ENCODE measurements at regions not wholly inside any gene's neighbourhood (a gene's known extent, or its start where the extent isn't known, plus 50 kb on each side); places are given as distances from the start of the nearest gene placed in this dataset.

DNA sequence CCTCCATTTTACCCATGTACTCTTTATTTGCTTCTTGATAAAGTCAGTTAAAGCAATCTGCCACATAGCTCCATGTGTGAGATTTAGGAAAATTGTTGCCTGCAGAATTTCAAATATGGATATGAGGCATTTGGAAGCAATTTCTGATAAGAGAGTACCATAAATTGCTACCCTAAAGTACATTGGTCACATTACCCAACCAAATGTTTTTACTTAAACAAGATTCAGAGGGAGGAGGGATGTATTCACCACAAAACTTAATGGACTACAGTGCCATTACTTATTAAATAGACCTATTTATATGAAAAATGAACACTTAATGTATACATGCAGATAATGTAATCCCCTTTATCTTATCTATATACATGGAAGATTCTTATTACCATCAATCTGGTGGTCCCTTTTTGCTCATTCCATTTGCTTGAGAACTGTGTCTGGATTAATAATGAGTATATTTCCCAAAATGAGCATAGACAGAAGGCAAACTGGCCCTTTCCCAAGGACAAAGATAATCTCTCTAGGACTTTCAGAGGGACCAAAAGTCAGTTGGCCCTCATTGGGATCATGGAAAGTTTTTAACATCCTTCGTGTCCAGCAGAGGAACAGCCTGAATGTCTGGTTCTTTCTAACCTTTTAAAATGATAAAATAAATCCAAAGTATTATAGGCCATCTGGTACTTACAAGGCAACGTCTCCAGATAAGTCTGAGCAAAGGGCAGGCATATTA lies 526.4 kb downstream of the CBLN4 start:
- TF ChIP-seq CTCF (conservative IDR thresholded peaks at IDR 0.05; ENCODE audit: low read depth, low read length): no peak

DNA sequence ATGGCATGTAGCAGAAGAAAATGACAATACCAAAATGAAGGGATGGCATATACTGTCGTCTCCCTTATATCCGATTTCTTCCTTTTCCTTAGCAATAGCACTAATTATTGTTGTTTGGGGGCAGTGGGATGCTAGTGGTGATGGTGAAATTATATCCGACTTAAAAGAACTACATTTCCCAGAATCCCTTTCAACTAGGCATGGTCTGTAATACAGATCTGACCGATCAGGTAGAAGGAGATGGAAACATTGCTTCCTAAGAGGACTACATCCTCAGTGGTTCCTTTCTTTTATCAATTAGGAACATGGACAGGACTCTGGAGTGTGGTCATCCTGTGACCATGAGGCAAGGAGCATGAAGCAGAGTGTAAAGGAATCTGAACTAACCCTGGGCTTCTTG lies 532.6 kb downstream of the CBLN4 start:
- no peak for DNase-seq (ENCODE audit: low read depth)
- no peak for TF ChIP-seq CTCF (conservative IDR thresholded peaks at IDR 0.05; ENCODE audit: low read depth, low read length)
- H3K4me3 ChIP-seq (ENCODE audit: low read depth, low read length): no peak overlapping the region

More for the DNA sequence above, 526.4 kb downstream of the CBLN4 start:
- DNase-seq (ENCODE audit: low read depth): no peak
- H3K4me3 ChIP-seq (ENCODE audit: low read depth, low read length): no peak overlapping the region

DNA sequence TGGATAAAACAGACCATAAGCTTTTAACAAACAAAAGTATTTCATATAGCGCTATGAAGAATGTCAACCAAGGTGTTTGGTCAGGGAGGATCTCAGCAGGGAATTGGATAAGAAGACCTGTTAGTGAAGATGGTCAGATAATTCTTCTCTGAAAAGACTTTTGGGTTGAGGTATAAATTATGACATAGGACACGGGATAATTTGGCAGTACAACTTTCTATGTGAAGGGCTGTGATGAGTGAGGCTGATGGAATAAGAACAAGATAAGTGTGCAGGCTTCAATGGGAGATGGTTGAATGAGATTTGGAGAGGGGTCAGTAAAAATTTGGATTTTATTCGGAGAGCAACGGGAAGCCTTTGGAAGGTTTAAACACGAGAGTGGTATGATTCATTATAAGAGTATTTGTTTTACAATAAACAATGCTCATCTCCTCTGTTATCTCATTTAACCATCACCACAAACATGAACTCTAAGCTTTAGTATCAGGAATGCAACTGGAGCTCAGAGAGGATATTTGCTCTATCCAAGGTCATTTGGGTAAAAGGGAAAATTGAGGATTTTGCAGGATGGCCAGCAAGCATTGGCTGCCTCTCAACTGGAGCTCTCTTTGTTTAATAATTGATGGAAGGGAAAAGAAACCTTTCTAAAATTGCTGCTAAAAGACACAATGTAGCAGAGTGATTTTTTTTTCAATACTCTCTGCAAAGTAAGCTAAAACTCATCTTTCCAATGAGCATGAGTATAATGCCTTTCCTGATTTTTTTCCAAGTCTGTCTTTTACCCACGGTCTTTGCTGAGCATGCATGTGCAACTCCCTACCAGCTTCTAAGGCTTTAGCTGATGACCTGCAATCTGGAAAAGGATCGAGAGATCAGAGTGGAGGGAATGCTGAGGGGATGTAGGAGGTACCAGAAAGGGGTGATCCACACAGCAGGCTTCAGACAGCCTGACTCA lies 534.0 kb downstream of the CBLN4 start:
- no peak overlapping the region for H3K4me3 ChIP-seq (ENCODE audit: low read depth, low read length)
- no peak for DNase-seq (ENCODE audit: low read depth)
- no peak for TF ChIP-seq CTCF (conservative IDR thresholded peaks at IDR 0.05; ENCODE audit: low read depth, low read length)

DNA sequence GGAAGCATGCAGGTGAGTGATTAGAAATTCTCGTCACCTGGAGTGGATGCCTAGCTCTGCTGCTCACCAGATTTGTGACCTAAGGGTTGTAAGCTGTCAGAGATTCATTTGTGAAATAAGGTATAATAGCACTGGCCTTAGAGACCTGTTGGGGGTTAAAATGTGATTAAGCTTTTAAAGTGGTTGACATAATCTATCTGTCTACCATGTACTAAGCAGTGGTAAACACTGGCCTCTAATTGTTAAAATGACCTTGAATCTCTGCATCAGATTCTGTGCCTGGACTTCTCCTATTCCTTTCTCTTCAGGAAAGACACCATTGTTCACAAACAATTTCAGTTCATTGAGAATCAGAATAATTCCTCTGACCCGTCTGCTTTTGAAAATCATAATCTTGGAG lies 536.2 kb downstream of the CBLN4 start:
- no peak for TF ChIP-seq CTCF (conservative IDR thresholded peaks at IDR 0.05; ENCODE audit: low read depth, low read length)
- DNase-seq (ENCODE audit: low read depth): no peak
- no peak overlapping the region for H3K4me3 ChIP-seq (ENCODE audit: low read depth, low read length)

GRCh38 chr20:55461519-55461918 lies 543.8 kb downstream of the CBLN4 start:
- H3K4me3 ChIP-seq (ENCODE audit: low read depth, low read length): no peak overlapping the region
- DNase-seq (ENCODE audit: low read depth): no peak
- TF ChIP-seq CTCF (conservative IDR thresholded peaks at IDR 0.05; ENCODE audit: low read depth, low read length): no peak

DNA sequence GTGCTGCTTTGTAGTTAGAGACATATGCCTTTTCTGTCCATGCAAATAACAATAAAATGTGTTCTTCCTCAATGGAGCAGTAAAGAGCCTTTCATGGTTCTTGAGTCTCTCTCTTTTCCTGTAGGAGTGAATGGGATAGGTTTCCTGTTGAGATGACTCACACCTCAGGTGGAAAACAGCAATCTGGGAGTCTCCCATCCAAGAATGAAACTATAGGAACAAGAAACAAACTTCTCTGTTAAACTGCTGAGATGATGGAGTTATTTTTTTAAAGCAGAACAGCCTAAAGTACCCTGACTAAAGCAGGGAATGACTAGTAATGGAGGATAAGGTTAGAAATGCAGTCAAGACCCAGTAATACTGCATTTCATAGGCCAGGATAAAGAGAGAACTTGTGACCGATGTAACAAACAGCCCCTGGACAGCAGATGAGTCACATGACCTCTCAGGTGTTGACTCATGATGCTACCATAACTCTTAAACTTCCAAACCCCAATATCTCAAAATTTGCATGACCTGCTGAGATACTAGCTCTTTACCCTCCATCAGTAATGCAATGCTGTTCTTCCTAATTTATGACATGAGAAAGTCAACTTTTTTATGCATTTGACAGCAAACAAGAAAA lies 548.9 kb downstream of the CBLN4 start:
- no peak overlapping the region for H3K4me3 ChIP-seq (ENCODE audit: low read depth, low read length)
- peak; percentile 54 for DNase-seq (ENCODE audit: low read depth)
- no peak for TF ChIP-seq CTCF (conservative IDR thresholded peaks at IDR 0.05; ENCODE audit: low read depth, low read length)

Measured in epithelial cell of proximal tubule (primary cell).